Aorta (tissue), 5 donors: ENCODE measurements at regions not wholly inside any gene's neighbourhood (a gene's known extent, or its start where the extent isn't known, plus 50 kb on each side); places are given as distances from the start of the nearest gene placed in this dataset.

ENCODE experiments used
- ATAC-seq: fragments of 200-7000 bp; cut with Tn5 transposase; one replicate; pipeline ENCODE4 v1.9.1; 2022; ENCODE audit warnings: moderate library complexity; ENCODE audit not compliant: low FRiP score
- DNase-seq, 2 donors: peaks; one replicate each; pipeline ENCODE4 v3.0.0-alpha.2; 2020
- H3K27ac ChIP-seq, 2 donors: one replicate each; pipeline ENCODE4 v1.5.1; 2013; ENCODE audit warnings: low read length in 2 of 2, mild to moderate bottlenecking in 2 of 2, moderate library complexity in 2 of 2, control low read depth in 1 of 2, inconsistent platforms in 1 of 2, low read depth in 1 of 2
- H3K27me3 ChIP-seq, 2 donors: one replicate each; pipeline ENCODE4 v1.6.1; 2013; ENCODE audit warnings: control low read depth in 1 of 2, low read length in 1 of 2, mild to moderate bottlenecking in 1 of 2, moderate library complexity in 1 of 2; ENCODE audit not compliant: insufficient read depth in 2 of 2, control insufficient read depth in 1 of 2
- H3K36me3 ChIP-seq, 2 donors: one replicate each; pipeline ENCODE4 v1.6.1; 2013; ENCODE audit warnings: control low read depth in 1 of 2, low read length in 1 of 2, mild to moderate bottlenecking in 1 of 2; ENCODE audit not compliant: insufficient read depth in 2 of 2, control insufficient read depth in 1 of 2
- H3K4me1 ChIP-seq, 2 donors: one replicate each; pipeline ENCODE4 v1.6.1; 2013; ENCODE audit warnings: low read length in 2 of 2, control low read depth in 1 of 2, mild to moderate bottlenecking in 1 of 2, moderate library complexity in 1 of 2; ENCODE audit not compliant: insufficient read depth in 2 of 2, control insufficient read depth in 1 of 2
- H3K4me3 ChIP-seq, 2 donors: one replicate each; pipeline ENCODE4 v1.5.1; 2013; ENCODE audit warnings: low read length in 2 of 2, control low read depth in 1 of 2, mild to moderate bottlenecking in 1 of 2
- H3K9me3 ChIP-seq: one replicate; pipeline ENCODE4 v1.6.1; 2013; ENCODE audit warnings: mild to moderate bottlenecking, low read length; ENCODE audit not compliant: control insufficient read depth
- WGBS, 2 donors: extraction: QIAGEN DNeasy Blood & Tissue Kit; methylation state at CpG; one replicate each; pipeline ENCODE4 v1.1.7; 2013; 5-methylcytosine and 5-hydroxymethylcytosine counted together
- intact Hi-C, 2 donors: fragments of 100-400 bp; cut with DNase I; formaldehyde crosslinking; loops; one replicate each; pipeline versions ENCODE4 v1.14.2 to v1.15.0; 2022
- donor health status: healthy with polysubstance abuse.
- donor health status: Bipolar disorder and iron deficiency.
- donor health status: DM: no; HTN: no; CAD: no.
- donor health status: DM: no; HTN: no; CAD: no.
- donor health status: DM: yes; HTN: yes; CAD: no.

- DNase-seq: no peak
- Histone ChIP-seq H3K4me3 (no peak overlapping the region), H3K4me1 (no peaks in the 10 kb centered on the region), H3K27ac (no peak overlapping the region), H3K27me3 (no peaks in the 10 kb centered on the region), H3K9me3 (no peaks in the 10 kb centered on the region), H3K36me3 (no peaks in the 10 kb centered on the region)
- intact Hi-C loops: no loop called here
- WGBS, 2 donors: 53 to 61% methylated on average over 2 of the region's 2 CpGs
- no peak for ATAC-seq
Observed at GRCh38 chr5:21646469-21646868, 1206.7 kb downstream of the CDH12 start.

GRCh38 chr5:21644032-21644431, 1209.1 kb downstream of the CDH12 start:
- WGBS, 2 donors: 5 to 26% methylated on average over 3 of the region's 3 CpGs
- intact Hi-C loops: no loop called here

GRCh38 chr5:21642312-21642711, 1210.8 kb downstream of the CDH12 start:
- ATAC-seq (no peak), DNase-seq (no peak)
- Histone ChIP-seq H3K27me3 (no peaks in the 10 kb centered on the region), H3K27ac (no peak overlapping the region), H3K36me3 (no peaks in the 10 kb centered on the region), H3K9me3 (no peaks in the 10 kb centered on the region), H3K4me1 (no peaks in the 10 kb centered on the region), H3K4me3 (no peak overlapping the region)
- WGBS, 2 donors: 74 to 77% methylated on average over 1 of the region's 1 CpG
- intact Hi-C loops: no loop called here

More at GRCh38 chr5:21644032-21644431, 1209.1 kb downstream of the CDH12 start:
- no peaks in the 10 kb centered on the region for H3K27me3 ChIP-seq
- ATAC-seq (no peak), DNase-seq (no peak)
- H3K9me3 ChIP-seq: no peaks in the 10 kb centered on the region
- H3K36me3 ChIP-seq: no peaks in the 10 kb centered on the region
- no peaks in the 10 kb centered on the region for H3K4me1 ChIP-seq
- H3K27ac ChIP-seq: no peak overlapping the region
- H3K4me3 ChIP-seq: no peak overlapping the region

GRCh38 chr5:21623831-21624230, 1229.3 kb downstream of the CDH12 start:
- intact Hi-C loops: no loop called here
- H3K9me3 ChIP-seq: no peaks in the 10 kb centered on the region
- 74 to 91% methylated on average over 2 of the region's 2 CpGs for WGBS, 2 donors
- H3K27me3 ChIP-seq: no peaks in the 10 kb centered on the region
- no peak for DNase-seq
- ATAC-seq: no peak
- no peaks in the 10 kb centered on the region for H3K4me1 ChIP-seq
- H3K27ac ChIP-seq: no peak overlapping the region
- H3K4me3 ChIP-seq: no peak overlapping the region
- no peaks in the 10 kb centered on the region for H3K36me3 ChIP-seq

GRCh38 chr5:21615195-21615765, 1237.9 kb downstream of the CDH12 start:
- no peak for ATAC-seq
- peaks cover 0 to 4% of the 10 kb centered on the region in 2 donors for H3K27me3 ChIP-seq
- no peak overlapping the region for H3K4me3 ChIP-seq
- WGBS, 2 donors: 91 to 92% methylated on average over 16 of the region's 16 CpGs
- no peaks in the 10 kb centered on the region for H3K36me3 ChIP-seq
- intact Hi-C loops: no loop called here
- no peaks in the 10 kb centered on the region for H3K4me1 ChIP-seq
- no peaks in the 10 kb centered on the region for H3K9me3 ChIP-seq
- no peak overlapping the region for H3K27ac ChIP-seq
- DNase-seq: no peak

- Histone ChIP-seq H3K27me3 (peaks cover 0 to 4% of the 10 kb centered on the region in 2 donors), H3K4me1 (no peaks in the 10 kb centered on the region), H3K9me3 (no peaks in the 10 kb centered on the region), H3K36me3 (no peaks in the 10 kb centered on the region), H3K27ac (no peak overlapping the region), H3K4me3 (no peak overlapping the region)
- ATAC-seq (no peak), DNase-seq (no peak)
- intact Hi-C loops: no loop called here
- 59 to 66% methylated on average over 5 of the region's 5 CpGs for WGBS, 2 donors
Observed at GRCh38 chr5:21613971-21614488, 1239.1 kb downstream of the CDH12 start.

GRCh38 chr5:21603796-21604195, 1249.3 kb downstream of the CDH12 start:
- intact Hi-C loops: no loop called here
- H3K36me3 ChIP-seq: no peaks in the 10 kb centered on the region
- H3K4me3 ChIP-seq: no peak overlapping the region
- H3K27ac ChIP-seq: no peak overlapping the region
- DNase-seq (no peak), ATAC-seq (no peak)
- peaks cover 1% of the 10 kb centered on the region for H3K9me3 ChIP-seq
- WGBS, 2 donors: 35 to 40% methylated on average over 2 of the region's 2 CpGs
- no peaks in the 10 kb centered on the region for H3K4me1 ChIP-seq
- H3K27me3 ChIP-seq: no peaks in the 10 kb centered on the region

- intact Hi-C loops: no loop called here
- WGBS, 2 donors: 94 to 95% methylated on average over 2 of the region's 2 CpGs
- Histone ChIP-seq H3K4me3 (no peak overlapping the region), H3K4me1 (no peaks in the 10 kb centered on the region), H3K27ac (no peak overlapping the region), H3K9me3 (peaks cover 2% of the 10 kb centered on the region), H3K36me3 (no peaks in the 10 kb centered on the region), H3K27me3 (no peaks in the 10 kb centered on the region)
- ATAC-seq (no peak), DNase-seq (no peak)
Observed at GRCh38 chr5:21594566-21594965, 1258.6 kb downstream of the CDH12 start.

- intact Hi-C loops: no loop called here
- Histone ChIP-seq H3K36me3 (no peaks in the 10 kb centered on the region), H3K27ac (no peak overlapping the region), H3K9me3 (peaks cover 2% of the 10 kb centered on the region), H3K4me1 (no peaks in the 10 kb centered on the region), H3K4me3 (no peak overlapping the region), H3K27me3 (no peaks in the 10 kb centered on the region)
- ATAC-seq (no peak), DNase-seq (no peak)
Observed at GRCh38 chr5:21593261-21593660, 1259.9 kb downstream of the CDH12 start.
